KMS-11 (cell line): ENCODE measurements at regions not wholly inside any gene's neighbourhood (a gene's known extent, or its start where the extent isn't known, plus 50 kb on each side); places are given as distances from the start of the nearest gene placed in this dataset.

Source experiments
- H2AFZ ChIP-seq: fragments of 200-600 bp; sonication (generic); 2 replicates; pipeline ENCODE4 v1.6.1; 2016; ENCODE audit warnings: antibody characterized with exemption, mixed run types, low read depth
- H3K27ac ChIP-seq: fragments of 200-600 bp; sonication (generic); 2 replicates; pipeline ENCODE4 v1.6.1; 2016; ENCODE audit warnings: mild to moderate bottlenecking, mixed run types
- H3K27me3 ChIP-seq: fragments of 200-600 bp; sonication (generic); 2 replicates; pipeline ENCODE4 v1.6.1; 2017; ENCODE audit warnings: mild to moderate bottlenecking, low read depth, mixed run types, moderate library complexity; ENCODE audit not compliant: insufficient read depth
- H3K36me3 ChIP-seq: fragments of 200-600 bp; sonication (generic); 2 replicates; pipeline ENCODE4 v1.6.1; 2017; ENCODE audit warnings: mild to moderate bottlenecking, mixed run types; ENCODE audit not compliant: insufficient read depth
- H3K4me1 ChIP-seq: fragments of 200-600 bp; sonication (generic); 2 replicates; pipeline ENCODE4 v1.6.1; 2016; ENCODE audit warnings: mild to moderate bottlenecking, low read depth, mixed run types; ENCODE audit not compliant: poor library complexity, severe bottlenecking
- H3K4me2 ChIP-seq: fragments of 200-600 bp; sonication (generic); 2 replicates; pipeline ENCODE4 v1.7.0; 2016; ENCODE audit warnings: mild to moderate bottlenecking, mixed run types
- H3K4me3 ChIP-seq: fragments of 200-600 bp; sonication (generic); IDR thresholded peaks from 2 replicates; pipeline ENCODE4 v1.6.1; 2017; ENCODE audit warnings: low read depth, low read length, mixed read lengths; ENCODE audit not compliant: insufficient read depth
- H3K79me2 ChIP-seq: fragments of 200-600 bp; sonication (generic); 2 replicates; pipeline ENCODE4 v1.6.1; 2016; ENCODE audit warnings: low read depth, mixed run types; ENCODE audit not compliant: insufficient read depth
- H3K9ac ChIP-seq: fragments of 200-600 bp; sonication (generic); 2 replicates; pipeline ENCODE4 v1.6.1; 2016; ENCODE audit warnings: mild to moderate bottlenecking, mixed run types
- H4K20me1 ChIP-seq: fragments of 200-600 bp; sonication (generic); 2 replicates; pipeline ENCODE4 v1.6.1; 2016; ENCODE audit warnings: mild to moderate bottlenecking, mixed run types; ENCODE audit not compliant: insufficient read depth
- CTCF ChIP-seq: fragments of 200-600 bp; sonication (generic); conservative IDR thresholded peaks from 2 replicates; pipeline ENCODE4 v1.6.1; 2017; ENCODE audit warnings: low read depth, mild to moderate bottlenecking, antibody characterized with exemption, low read length, moderate library complexity, mixed read lengths

GRCh38 chr4:85151786-85152185 lies 185.3 kb upstream of the WDFY3 start:
- no peak overlapping the region for H3K9ac ChIP-seq
- H3K4me3 ChIP-seq = no peak overlapping the region
- H3K4me2 ChIP-seq = no peak overlapping the region
- no peaks in the 10 kb centered on the region for H3K79me2 ChIP-seq
- peaks cover 7% of the 10 kb centered on the region for H3K4me1 ChIP-seq
- H4K20me1 ChIP-seq = no peaks in the 10 kb centered on the region
- H3K27me3 ChIP-seq = no peaks in the 10 kb centered on the region
- no peak overlapping the region for H2AFZ ChIP-seq
- H3K27ac ChIP-seq = no peak overlapping the region
- TF ChIP-seq CTCF = no peak
- H3K36me3 ChIP-seq = no peaks in the 10 kb centered on the region

- Histone ChIP-seq H3K4me3 (no peak overlapping the region), H3K4me2 (no peak overlapping the region), H3K27ac (no peak overlapping the region), H3K9ac (no peak overlapping the region), H3K27me3 (no peaks in the 10 kb centered on the region), H2AFZ (no peak overlapping the region), H3K36me3 (no peaks in the 10 kb centered on the region), H3K4me1 (peaks cover 4% of the 10 kb centered on the region), H4K20me1 (no peaks in the 10 kb centered on the region), H3K79me2 (no peaks in the 10 kb centered on the region)
- TF ChIP-seq CTCF = no peak
Observed at GRCh38 chr4:85152480-85152879, 186.0 kb upstream of the WDFY3 start.

GRCh38 chr4:85153221-85153620 lies 186.7 kb upstream of the WDFY3 start:
- H3K36me3 ChIP-seq = no peaks in the 10 kb centered on the region
- no peak for TF ChIP-seq CTCF
- no peaks in the 10 kb centered on the region for H3K4me1 ChIP-seq
- no peak overlapping the region for H3K4me3 ChIP-seq
- no peak overlapping the region for H3K4me2 ChIP-seq
- H3K79me2 ChIP-seq = no peaks in the 10 kb centered on the region
- H2AFZ ChIP-seq = no peak overlapping the region
- H3K9ac ChIP-seq = no peak overlapping the region
- no peaks in the 10 kb centered on the region for H3K27me3 ChIP-seq
- H3K27ac ChIP-seq = no peak overlapping the region
- H4K20me1 ChIP-seq = no peaks in the 10 kb centered on the region

- no peak overlapping the region for H3K9ac ChIP-seq
- no peaks in the 10 kb centered on the region for H4K20me1 ChIP-seq
- no peak for TF ChIP-seq CTCF
- H3K4me1 ChIP-seq = no peaks in the 10 kb centered on the region
- H3K4me2 ChIP-seq = no peak overlapping the region
- H3K4me3 ChIP-seq = no peak overlapping the region
- H3K36me3 ChIP-seq = no peaks in the 10 kb centered on the region
- H3K79me2 ChIP-seq = no peaks in the 10 kb centered on the region
- H3K27ac ChIP-seq = no peak overlapping the region
- H2AFZ ChIP-seq = no peak overlapping the region
- H3K27me3 ChIP-seq = no peaks in the 10 kb centered on the region
Observed at GRCh38 chr4:85154591-85154990, 188.1 kb upstream of the WDFY3 start.

GRCh38 chr4:85165808-85166207 lies 199.3 kb upstream of the WDFY3 start:
- no peaks in the 10 kb centered on the region for H3K36me3 ChIP-seq
- H3K27ac ChIP-seq = no peak overlapping the region
- H2AFZ ChIP-seq = no peak overlapping the region
- H3K79me2 ChIP-seq = no peaks in the 10 kb centered on the region
- no peaks in the 10 kb centered on the region for H3K27me3 ChIP-seq
- H3K9ac ChIP-seq = no peak overlapping the region
- TF ChIP-seq CTCF = no peak
- H3K4me1 ChIP-seq = no peaks in the 10 kb centered on the region
- H3K4me2 ChIP-seq = no peak overlapping the region
- H3K4me3 ChIP-seq = no peak overlapping the region
- H4K20me1 ChIP-seq = no peaks in the 10 kb centered on the region
